HFFc6 (cell line): ENCODE measurements at regions not wholly inside any gene's neighbourhood (a gene's known extent, or its start where the extent isn't known, plus 50 kb on each side); places are given as distances from the start of the nearest gene placed in this dataset.

Experiments
- DNase-seq: peaks from one replicate; pipeline ENCODE4 v3.0.0-alpha.2; 2018
- H3K27ac Mint-ChIP-seq: 2 replicates; pipeline ENCODE4 v1.8.0; 2020; ENCODE audit warnings: mild to moderate bottlenecking, mixed read lengths
- H3K27me3 Mint-ChIP-seq: 2 replicates; pipeline ENCODE4 v1.8.0; 2021; ENCODE audit warnings: mild to moderate bottlenecking, moderate library complexity, mixed read lengths; ENCODE audit not compliant: insufficient read depth
- H3K36me3 Mint-ChIP-seq: 2 replicates; pipeline ENCODE4 v1.8.0; 2021; ENCODE audit warnings: low read depth, mixed read lengths
- H3K4me1 Mint-ChIP-seq: 2 replicates; pipeline ENCODE4 v1.8.0; 2020; ENCODE audit warnings: low read depth, mixed read lengths
- H3K4me3 Mint-ChIP-seq: 2 replicates; pipeline ENCODE4 v1.8.0; 2020; ENCODE audit warnings: mild to moderate bottlenecking, moderate library complexity, mixed read lengths
- H3K9me3 Mint-ChIP-seq: 2 replicates; pipeline ENCODE4 v1.8.0; 2020; ENCODE audit warnings: mild to moderate bottlenecking, mixed read lengths
- CTCF ChIP-seq: fragments of 200-600 bp; sonication (generic); IDR thresholded peaks from 2 replicates; pipeline ENCODE4 v1.5.0; 2021; ENCODE audit warnings: antibody characterized with exemption, mild to moderate bottlenecking

DNA sequence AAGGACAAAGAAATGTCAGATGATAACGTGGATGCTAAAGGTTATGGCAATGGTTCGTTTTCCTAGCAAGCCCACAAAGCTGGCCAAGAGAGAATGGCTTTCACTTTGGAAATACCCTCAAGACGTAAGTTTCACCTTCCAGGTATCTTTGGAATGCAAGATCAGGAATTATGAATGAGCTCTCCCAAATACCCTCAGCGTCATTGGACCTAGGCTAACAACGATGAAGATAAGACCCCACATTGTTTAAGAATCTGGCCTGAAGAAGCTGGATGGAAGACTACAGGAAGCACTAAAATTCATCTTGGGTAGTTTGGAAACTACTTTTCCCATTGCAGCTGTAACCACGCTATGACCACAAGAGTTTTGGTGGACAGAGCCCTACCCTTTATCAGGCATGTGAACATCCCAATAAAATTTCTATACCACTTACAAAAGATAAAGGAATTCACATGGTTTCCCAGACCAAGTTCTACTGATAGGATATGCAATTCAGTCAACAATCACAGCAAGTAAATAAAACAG, 111.9 kb downstream of the KDR start:
- Mint-ChIP-seq H3K9me3 (no peaks in the 10 kb centered on the region), H3K36me3 (no peaks in the 10 kb centered on the region), H3K27ac (no peak overlapping the region), H3K27me3 (peaks cover 3% of the 10 kb centered on the region; the same call in 1 of the 2 replicates), H3K4me3 (no peak overlapping the region), H3K4me1 (no peaks in the 10 kb centered on the region)
- DNase-seq, result no peak
- TF ChIP-seq CTCF, result no peak

GRCh38 chr4:55012363-55013230, 112.8 kb downstream of the KDR start:
- Mint-ChIP-seq H3K4me1 (no peaks in the 10 kb centered on the region), H3K36me3 (no peaks in the 10 kb centered on the region), H3K4me3 (no peak overlapping the region), H3K9me3 (no peaks in the 10 kb centered on the region), H3K27me3 (peaks cover 3% of the 10 kb centered on the region; the same call in 1 of the 2 replicates), H3K27ac (no peak overlapping the region)
- TF ChIP-seq CTCF, result no peak
- no peak for DNase-seq

GRCh38 chr4:55011761-55012160, 113.6 kb downstream of the KDR start:
- TF ChIP-seq CTCF, result no peak

GRCh38 chr4:55010550-55010949, 114.8 kb downstream of the KDR start:
- Mint-ChIP-seq H3K9me3 (no peaks in the 10 kb centered on the region), H3K36me3 (no peaks in the 10 kb centered on the region), H3K27ac (no peak overlapping the region), H3K4me3 (no peak overlapping the region), H3K4me1 (no peaks in the 10 kb centered on the region), H3K27me3 (peaks cover 5% of the 10 kb centered on the region; the same call in 1 of the 2 replicates)
- DNase-seq, result no peak
- no peak for TF ChIP-seq CTCF

More at GRCh38 chr4:55011761-55012160, 113.6 kb downstream of the KDR start:
- Mint-ChIP-seq H3K4me3 (no peak overlapping the region), H3K4me1 (no peaks in the 10 kb centered on the region), H3K36me3 (no peaks in the 10 kb centered on the region), H3K27me3 (peaks cover 5% of the 10 kb centered on the region; the same call in 1 of the 2 replicates), H3K9me3 (no peaks in the 10 kb centered on the region), H3K27ac (no peak overlapping the region)
- DNase-seq, result no peak

DNA sequence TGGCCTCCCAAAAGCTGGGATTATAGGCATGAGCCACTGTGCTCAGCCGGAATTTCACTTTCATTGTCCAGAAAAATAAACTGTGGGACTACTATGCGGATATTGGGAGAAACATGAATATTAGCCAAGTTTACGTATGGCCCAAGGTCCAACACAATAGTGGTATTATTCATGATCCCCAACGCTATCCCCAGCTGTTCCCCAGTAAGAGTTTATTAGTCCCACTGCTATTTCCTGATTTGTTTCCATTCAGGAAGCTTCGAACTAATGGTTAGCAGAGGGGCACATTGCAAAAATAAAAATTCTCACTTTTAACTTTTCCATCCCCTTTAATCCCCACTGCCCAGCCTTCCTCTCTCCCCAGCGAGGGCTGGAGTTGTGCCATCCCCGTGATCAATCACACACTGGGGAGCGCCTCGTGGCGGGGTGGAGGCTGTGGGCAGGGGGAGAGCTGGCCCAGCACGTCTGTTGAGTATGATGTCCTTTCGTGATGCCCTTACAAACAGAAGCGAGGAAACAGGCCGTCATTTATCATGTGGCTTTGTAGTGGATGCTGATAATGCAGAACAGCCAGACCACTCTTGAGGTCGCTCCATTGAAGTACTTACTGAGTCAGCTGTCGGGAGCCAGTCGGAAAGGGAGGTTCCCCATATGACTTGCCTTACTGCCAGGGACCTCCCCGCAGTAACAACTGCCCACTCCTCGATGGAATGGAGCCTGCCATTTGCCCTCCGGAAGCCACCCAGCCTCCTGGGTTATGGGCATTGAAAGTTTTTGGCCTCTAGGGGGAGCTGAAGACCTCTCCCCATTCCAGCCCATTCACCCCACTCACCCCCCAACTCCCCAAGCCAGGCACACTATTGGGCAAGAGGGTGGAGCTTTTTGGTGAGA, 117.0 kb downstream of the KDR start:
- Mint-ChIP-seq H3K36me3 (no peaks in the 10 kb centered on the region), H3K4me1 (no peaks in the 10 kb centered on the region), H3K27ac (no peak overlapping the region), H3K9me3 (no peaks in the 10 kb centered on the region), H3K4me3 (no peak overlapping the region), H3K27me3 (peaks cover 5% of the 10 kb centered on the region; the same call in 1 of the 2 replicates)
- peak; percentile 70 for TF ChIP-seq CTCF
- no peak for DNase-seq
